ENCODE measurements at regions not wholly inside any gene's neighbourhood (a gene's known extent, or its start where the extent isn't known, plus 50 kb on each side); places are given as distances from the start of the nearest gene placed in this dataset.

- H3K9me3 Mint-ChIP-seq (ENCODE audit: low read depth, unreplicated experiment), result no peaks in the 10 kb centered on the region
- no peak overlapping the region for H3K27ac Mint-ChIP-seq (ENCODE audit: unreplicated experiment)
Measured at GRCh38 chrX:131910586-131910985, 112.5 kb upstream of the STK26 start.

GRCh38 chrX:131915488-131915887 is 107.6 kb upstream of the STK26 start:
- no peaks in the 10 kb centered on the region for H3K9me3 Mint-ChIP-seq (ENCODE audit: low read depth, unreplicated experiment)
- no peak for DNase-seq
- no TSS peak for BruUV-seq (replicated peaks)
- no peaks in the 10 kb centered on the region for H3K36me3 Mint-ChIP-seq (ENCODE audit: insufficient read depth, unreplicated experiment)
- no peak overlapping the region for H3K4me3 Mint-ChIP-seq (ENCODE audit: low read depth, unreplicated experiment)
- no peaks in the 10 kb centered on the region for H3K4me1 Mint-ChIP-seq (ENCODE audit: low read depth, unreplicated experiment)
- no peak for TF ChIP-seq CTCF (IDR thresholded peaks at IDR 0.05; ENCODE audit: unreplicated experiment)
- CTCF ChIA-PET, result no interaction called here
- intact Hi-C loops (cut with micrococcal nuclease; ENCODE audit: unreplicated experiment), result no loop called here
- no peaks in the 10 kb centered on the region for H3K27me3 Mint-ChIP-seq (ENCODE audit: unreplicated experiment)
- no peak overlapping the region for H3K27ac Mint-ChIP-seq (ENCODE audit: unreplicated experiment)

More at GRCh38 chrX:131910586-131910985, 112.5 kb upstream of the STK26 start:
- no peaks in the 10 kb centered on the region for H3K27me3 Mint-ChIP-seq (ENCODE audit: unreplicated experiment)
- no peak for DNase-seq
- BruUV-seq (replicated peaks), result no TSS peak
- CTCF ChIA-PET, result no interaction called here
- no peaks in the 10 kb centered on the region for H3K36me3 Mint-ChIP-seq (ENCODE audit: insufficient read depth, unreplicated experiment)
- intact Hi-C loops (cut with micrococcal nuclease; ENCODE audit: unreplicated experiment), result no loop called here
- TF ChIP-seq CTCF (IDR thresholded peaks at IDR 0.05; ENCODE audit: unreplicated experiment), result no peak
- H3K4me1 Mint-ChIP-seq (ENCODE audit: low read depth, unreplicated experiment), result no peaks in the 10 kb centered on the region
- no peak overlapping the region for H3K4me3 Mint-ChIP-seq (ENCODE audit: low read depth, unreplicated experiment)

- Mint-ChIP-seq H3K4me1 (ENCODE audit: low read depth, unreplicated experiment) (no peaks in the 10 kb centered on the region), H3K36me3 (ENCODE audit: insufficient read depth, unreplicated experiment) (no peaks in the 10 kb centered on the region), H3K4me3 (ENCODE audit: low read depth, unreplicated experiment) (no peak overlapping the region), H3K27ac (ENCODE audit: unreplicated experiment) (no peak overlapping the region), H3K9me3 (ENCODE audit: low read depth, unreplicated experiment) (no peaks in the 10 kb centered on the region), H3K27me3 (ENCODE audit: unreplicated experiment) (no peaks in the 10 kb centered on the region)
- intact Hi-C loops (cut with micrococcal nuclease; ENCODE audit: unreplicated experiment), result no loop called here
- TF ChIP-seq CTCF (IDR thresholded peaks at IDR 0.05; ENCODE audit: unreplicated experiment), result no peak
- BruUV-seq (replicated peaks), result no TSS peak
- no peak for DNase-seq
- CTCF ChIA-PET, result no interaction called here
Measured at GRCh38 chrX:131917588-131917987, 105.5 kb upstream of the STK26 start.

- no peak for TF ChIP-seq CTCF (IDR thresholded peaks at IDR 0.05; ENCODE audit: unreplicated experiment)
- intact Hi-C loops (cut with micrococcal nuclease; ENCODE audit: unreplicated experiment), result no loop called here
Measured at GRCh38 chrX:131918839-131919238, 104.3 kb upstream of the STK26 start.

More at GRCh38 chrX:131918839-131919238, 104.3 kb upstream of the STK26 start:
- DNase-seq, result no peak
- BruUV-seq (replicated peaks), result no TSS peak
- Mint-ChIP-seq H3K9me3 (ENCODE audit: low read depth, unreplicated experiment) (no peaks in the 10 kb centered on the region), H3K4me3 (ENCODE audit: low read depth, unreplicated experiment) (no peak overlapping the region), H3K36me3 (ENCODE audit: insufficient read depth, unreplicated experiment) (no peaks in the 10 kb centered on the region), H3K27me3 (ENCODE audit: unreplicated experiment) (no peaks in the 10 kb centered on the region), H3K4me1 (ENCODE audit: low read depth, unreplicated experiment) (no peaks in the 10 kb centered on the region), H3K27ac (ENCODE audit: unreplicated experiment) (no peak overlapping the region)
- CTCF ChIA-PET, result no interaction called here

All from Calu3 (cell line).